ENCODE measurements at regions not wholly inside any gene's neighbourhood (a gene's known extent, or its start where the extent isn't known, plus 50 kb on each side); places are given as distances from the start of the nearest gene placed in this dataset.

GRCh38 chr3:134083008-134083407 is 53.3 kb upstream of the SLCO2A1 start:
- TF ChIP-seq HMGXB4 (CRISPR knock-in tag; IDR thresholded peaks at IDR 0.05) (no peak), RELA (CRISPR knock-in tag; IDR thresholded peaks at IDR 0.05; ENCODE audit: borderline replicate concordance) (no peak), CTCF (IDR thresholded peaks at IDR 0.05) (no peak), ZNF423 (CRISPR knock-in tag; IDR thresholded peaks at IDR 0.05) (no peak), AFF4 (CRISPR knock-in tag; IDR thresholded peaks at IDR 0.05; ENCODE audit: borderline replicate concordance) (no peak), ZNF232 (CRISPR knock-in tag; IDR thresholded peaks at IDR 0.05) (no peak)
